ENCODE measurements at regions not wholly inside any gene's neighbourhood (a gene's known extent, or its start where the extent isn't known, plus 50 kb on each side); places are given as distances from the start of the nearest gene placed in this dataset.

GRCh38 chr2:4828682-4829374, 863.4 kb upstream of the SOX11 start:
- CTCF ChIA-PET, result no interaction called here
- Mint-ChIP-seq H3K27me3 (no peaks in the 10 kb centered on the region), H3K36me3 (no peaks in the 10 kb centered on the region), H3K4me1 (no peaks in the 10 kb centered on the region), H3K4me3 (no peak overlapping the region), H3K9me3 (ENCODE audit: low read depth) (peaks cover 5% of the 10 kb centered on the region), H3K27ac (no peak overlapping the region)
- DNase-seq (no peak), ATAC-seq (no peak)

DNA sequence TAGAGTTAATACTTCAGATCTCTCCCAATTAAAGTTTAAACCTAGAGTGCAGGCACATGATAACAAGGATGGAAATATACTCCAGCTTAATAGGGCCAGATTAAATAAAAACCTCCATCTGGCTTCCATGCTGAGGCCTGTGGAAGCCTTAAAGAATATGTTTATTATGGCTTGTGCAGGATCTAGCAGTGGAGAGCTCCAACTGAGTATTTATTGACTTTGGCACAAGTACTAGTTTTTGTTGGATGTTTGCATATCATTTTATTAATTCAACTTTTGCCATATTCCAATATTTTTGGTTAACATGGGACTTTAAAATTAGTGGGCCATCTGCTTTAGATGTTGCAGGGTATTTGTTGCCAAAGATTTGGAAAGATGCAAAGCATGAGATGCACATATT, 860.4 kb upstream of the SOX11 start:
- H3K9me3 Mint-ChIP-seq (ENCODE audit: low read depth), result peaks cover 5% of the 10 kb centered on the region
- CTCF ChIA-PET, result no interaction called here
- H3K27ac Mint-ChIP-seq, result no peak overlapping the region
- no peaks in the 10 kb centered on the region for H3K36me3 Mint-ChIP-seq
- DNase-seq (no peak), ATAC-seq (no peak)
- no peaks in the 10 kb centered on the region for H3K27me3 Mint-ChIP-seq
- no peak overlapping the region for H3K4me3 Mint-ChIP-seq
- no peaks in the 10 kb centered on the region for H3K4me1 Mint-ChIP-seq

DNA sequence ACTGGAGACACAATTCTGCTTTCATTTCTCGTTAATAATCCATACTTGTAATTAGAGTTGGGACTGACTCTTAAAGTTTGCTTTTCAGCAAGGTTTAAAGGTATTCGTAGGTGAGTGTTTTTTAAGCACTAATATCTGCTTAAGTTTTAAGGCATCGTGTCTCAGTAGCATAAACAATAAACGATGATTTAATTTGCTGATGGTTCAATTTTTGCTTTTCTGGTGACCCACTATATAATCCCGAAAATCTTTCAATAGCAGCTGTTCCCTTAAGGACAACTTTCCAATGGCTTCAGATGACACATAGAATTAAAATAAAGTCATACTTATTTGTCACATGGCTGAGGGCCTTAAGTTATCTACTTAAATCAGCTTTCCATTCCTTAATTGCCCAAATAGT, 859.5 kb upstream of the SOX11 start:
- Mint-ChIP-seq H3K4me1 (no peaks in the 10 kb centered on the region), H3K27ac (no peak overlapping the region), H3K27me3 (no peaks in the 10 kb centered on the region), H3K4me3 (no peak overlapping the region), H3K9me3 (ENCODE audit: low read depth) (peaks cover 5% of the 10 kb centered on the region), H3K36me3 (no peaks in the 10 kb centered on the region)
- DNase-seq (no peak), ATAC-seq (no peak)
- CTCF ChIA-PET, result no interaction called here

- H3K36me3 Mint-ChIP-seq, result no peaks in the 10 kb centered on the region
- no peak for DNase-seq
Measured at GRCh38 chr2:4838626-4839025, 853.6 kb upstream of the SOX11 start.

DNA sequence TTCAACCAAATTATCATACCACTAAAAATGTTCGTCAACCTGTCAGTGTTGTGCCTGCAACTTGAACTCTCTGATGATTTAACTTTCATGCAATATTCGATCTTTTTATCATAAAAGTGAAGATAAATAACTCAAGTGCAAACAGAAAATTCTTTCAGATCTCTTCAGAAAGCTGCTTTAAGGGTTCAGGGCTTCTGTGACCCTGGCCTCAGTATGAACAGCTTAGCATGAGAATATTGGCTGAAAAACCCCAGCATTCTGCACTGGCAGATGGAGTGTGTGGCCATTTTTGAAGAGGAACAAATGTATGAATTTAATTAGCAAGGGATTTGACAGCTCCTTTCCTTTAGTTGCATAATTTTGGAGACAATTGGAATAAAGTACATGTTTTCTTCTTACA, 851.4 kb upstream of the SOX11 start:
- Mint-ChIP-seq H3K4me3 (no peak overlapping the region), H3K27me3 (no peaks in the 10 kb centered on the region), H3K27ac (no peak overlapping the region), H3K9me3 (ENCODE audit: low read depth) (peaks cover 19% of the 10 kb centered on the region), H3K4me1 (no peaks in the 10 kb centered on the region), H3K36me3 (no peaks in the 10 kb centered on the region)
- CTCF ChIA-PET, result no interaction called here
- DNase-seq, result no peak
- no peak for ATAC-seq

More at GRCh38 chr2:4838626-4839025, 853.6 kb upstream of the SOX11 start:
- CTCF ChIA-PET, result no interaction called here
- Mint-ChIP-seq H3K9me3 (ENCODE audit: low read depth) (peaks cover 11% of the 10 kb centered on the region), H3K4me1 (no peaks in the 10 kb centered on the region), H3K27me3 (no peaks in the 10 kb centered on the region), H3K4me3 (no peak overlapping the region), H3K27ac (no peak overlapping the region)
- ATAC-seq, result no peak

DNA sequence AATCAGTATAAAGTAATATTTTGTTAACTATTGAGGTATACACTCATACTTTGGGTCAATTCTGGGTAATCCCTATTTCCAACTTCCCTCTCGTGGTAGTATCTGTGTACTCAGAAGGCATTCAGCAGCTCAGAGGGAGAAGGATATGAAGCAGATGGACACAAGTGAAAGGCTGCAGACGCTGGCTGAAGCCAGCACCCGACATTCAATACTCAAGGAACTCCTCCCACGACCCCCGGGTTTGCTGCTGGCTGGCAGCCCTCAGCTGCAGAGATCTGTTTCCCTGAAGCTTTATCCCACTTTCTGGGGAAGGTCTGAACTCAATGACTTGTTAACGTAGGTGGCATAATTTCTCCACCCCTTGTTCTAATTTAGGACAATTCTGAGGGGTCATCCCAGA, 847.3 kb upstream of the SOX11 start:
- no peaks in the 10 kb centered on the region for H3K4me1 Mint-ChIP-seq
- DNase-seq (no peak), ATAC-seq (no peak)
- no peaks in the 10 kb centered on the region for H3K27me3 Mint-ChIP-seq
- no peak overlapping the region for H3K4me3 Mint-ChIP-seq
- H3K27ac Mint-ChIP-seq, result no peak overlapping the region
- peaks cover 21% of the 10 kb centered on the region for H3K9me3 Mint-ChIP-seq (ENCODE audit: low read depth)
- H3K36me3 Mint-ChIP-seq, result no peaks in the 10 kb centered on the region
- CTCF ChIA-PET, result no interaction called here

DNA sequence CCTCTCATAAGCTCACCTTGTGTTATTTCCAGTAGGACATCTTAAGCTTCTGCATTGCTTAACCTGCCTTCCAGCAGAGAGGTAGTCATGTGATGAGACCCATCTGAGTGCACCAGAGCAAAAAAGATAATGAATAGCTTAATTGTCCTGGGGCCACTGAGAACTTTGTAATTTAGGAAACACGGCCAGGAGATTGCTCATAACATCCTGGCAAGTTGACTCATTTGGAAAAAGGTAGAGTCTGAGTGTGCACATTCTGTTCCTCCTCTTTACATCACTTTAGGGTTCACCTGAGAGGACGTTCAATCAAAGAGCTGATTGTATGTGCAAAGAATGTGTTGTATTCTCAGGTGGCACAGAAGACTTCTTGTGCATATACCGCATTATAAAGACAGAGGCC, 830.2 kb upstream of the SOX11 start:
- ATAC-seq (no peak), DNase-seq (no peak)
- Mint-ChIP-seq H3K4me3 (no peak overlapping the region), H3K27me3 (no peaks in the 10 kb centered on the region), H3K4me1 (no peaks in the 10 kb centered on the region), H3K27ac (no peak overlapping the region), H3K9me3 (ENCODE audit: low read depth) (no peaks in the 10 kb centered on the region), H3K36me3 (no peaks in the 10 kb centered on the region)
- CTCF ChIA-PET, result no interaction called here

GRCh38 chr2:4866198-4866597, 826.0 kb upstream of the SOX11 start:
- ATAC-seq (no peak), DNase-seq (no peak)
- Mint-ChIP-seq H3K27ac (no peak overlapping the region), H3K36me3 (no peaks in the 10 kb centered on the region), H3K4me3 (no peak overlapping the region), H3K9me3 (ENCODE audit: low read depth) (peaks cover 5% of the 10 kb centered on the region), H3K4me1 (no peaks in the 10 kb centered on the region), H3K27me3 (no peaks in the 10 kb centered on the region)
- CTCF ChIA-PET, result no interaction called here

DNA sequence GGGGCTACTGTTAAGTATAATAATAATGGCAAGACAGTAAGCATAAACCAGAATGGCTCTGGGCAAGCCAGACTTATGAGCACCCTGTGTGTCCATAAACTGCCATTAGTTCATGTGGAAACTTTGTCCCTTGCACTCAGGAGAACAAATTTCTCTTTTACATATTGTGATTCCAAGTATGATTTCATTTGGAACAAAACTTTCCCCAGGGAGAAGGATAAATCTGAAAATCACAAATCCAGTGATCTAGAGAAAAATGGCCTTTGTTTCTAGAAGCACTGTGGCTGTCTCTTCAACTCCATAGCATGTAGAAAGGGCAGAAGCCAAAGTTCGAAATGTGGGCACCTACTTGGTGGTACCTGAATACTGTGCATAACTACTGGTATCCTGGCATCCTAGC, 823.7 kb upstream of the SOX11 start:
- Mint-ChIP-seq H3K4me1 (no peaks in the 10 kb centered on the region), H3K36me3 (no peaks in the 10 kb centered on the region), H3K27me3 (no peaks in the 10 kb centered on the region), H3K27ac (no peak overlapping the region), H3K4me3 (no peak overlapping the region), H3K9me3 (ENCODE audit: low read depth) (peaks cover 5% of the 10 kb centered on the region)
- DNase-seq (no peak), ATAC-seq (no peak)
- CTCF ChIA-PET, result no interaction called here

DNA sequence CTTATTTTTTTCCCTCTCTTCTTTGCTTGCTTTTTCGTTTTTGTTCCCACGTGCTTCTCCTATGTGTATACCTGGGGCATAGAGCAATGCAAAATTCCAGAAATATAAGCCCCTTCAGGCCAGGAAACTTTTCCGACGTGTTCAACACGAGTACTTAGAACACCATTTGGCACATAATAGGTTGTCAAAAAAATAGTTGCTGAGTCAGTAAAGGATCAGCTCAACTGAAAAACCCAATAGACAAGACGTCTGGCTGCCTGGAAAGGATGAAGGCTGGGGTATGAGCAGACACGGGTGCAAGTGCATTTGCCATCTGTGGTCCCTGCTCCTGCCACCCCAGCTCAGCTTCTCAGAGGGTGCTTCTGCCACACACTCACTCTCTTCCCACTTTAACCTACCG, 823.0 kb upstream of the SOX11 start:
- H3K4me3 Mint-ChIP-seq, result no peak overlapping the region
- no peak for ATAC-seq
- no peaks in the 10 kb centered on the region for H3K36me3 Mint-ChIP-seq
- no peaks in the 10 kb centered on the region for H3K27me3 Mint-ChIP-seq
- no peaks in the 10 kb centered on the region for H3K4me1 Mint-ChIP-seq
- no peak for DNase-seq
- H3K9me3 Mint-ChIP-seq (ENCODE audit: low read depth), result peaks cover 7% of the 10 kb centered on the region
- H3K27ac Mint-ChIP-seq, result no peak overlapping the region
- CTCF ChIA-PET, result no interaction called here

DNA sequence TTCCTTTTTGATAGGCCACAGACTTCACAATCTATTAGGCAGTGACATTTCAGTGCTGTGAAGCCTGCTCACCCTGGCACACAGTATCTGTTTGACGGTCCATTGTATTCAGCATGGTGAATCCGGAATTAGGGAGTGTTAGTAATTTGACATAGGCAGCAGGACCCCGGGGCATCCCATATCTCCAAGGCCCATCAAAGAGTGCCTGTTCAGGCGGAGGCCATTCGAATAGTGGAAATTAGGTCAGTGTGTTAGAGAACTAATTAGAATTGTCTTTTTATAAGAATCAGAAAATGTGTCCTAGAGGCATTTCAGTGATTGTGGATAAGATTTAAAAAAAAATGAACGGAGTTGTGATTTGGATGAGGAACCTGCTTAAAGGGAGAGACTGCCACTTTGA, 818.8 kb upstream of the SOX11 start:
- H3K4me3 Mint-ChIP-seq, result no peak overlapping the region
- H3K27ac Mint-ChIP-seq, result no peak overlapping the region
- no peaks in the 10 kb centered on the region for H3K27me3 Mint-ChIP-seq
- H3K36me3 Mint-ChIP-seq, result no peaks in the 10 kb centered on the region
- H3K4me1 Mint-ChIP-seq, result no peaks in the 10 kb centered on the region
- ATAC-seq (no peak), DNase-seq (no peak)
- H3K9me3 Mint-ChIP-seq (ENCODE audit: low read depth), result peaks cover 14% of the 10 kb centered on the region
- CTCF ChIA-PET, result no interaction called here

GRCh38 chr2:4873876-4874593, 818.1 kb upstream of the SOX11 start:
- CTCF ChIA-PET, result interaction anchor here (1.0 kb wide), 1 partner anchor 16 kb away, joined by 3 read pairs; no protein-coding TSS in a partner anchor
- no peaks in the 10 kb centered on the region for H3K36me3 Mint-ChIP-seq
- no peaks in the 10 kb centered on the region for H3K27me3 Mint-ChIP-seq
- H3K9me3 Mint-ChIP-seq (ENCODE audit: low read depth), result peaks cover 13% of the 10 kb centered on the region
- DNase-seq (no peak), ATAC-seq (no peak)
- H3K4me1 Mint-ChIP-seq, result no peaks in the 10 kb centered on the region
- H3K27ac Mint-ChIP-seq, result no peak overlapping the region
- H3K4me3 Mint-ChIP-seq, result no peak overlapping the region

GRCh38 chr2:4882421-4882820, 809.8 kb upstream of the SOX11 start:
- Mint-ChIP-seq H3K27me3 (no peaks in the 10 kb centered on the region), H3K36me3 (no peaks in the 10 kb centered on the region), H3K9me3 (ENCODE audit: low read depth) (peaks cover 12% of the 10 kb centered on the region), H3K4me1 (no peaks in the 10 kb centered on the region), H3K4me3 (no peak overlapping the region), H3K27ac (no peak overlapping the region)
- CTCF ChIA-PET, result no interaction called here
- DNase-seq, result no peak
- no peak for ATAC-seq

GRCh38 chr2:4882941-4883340, 809.2 kb upstream of the SOX11 start:
- ATAC-seq (no peak), DNase-seq (no peak)
- Mint-ChIP-seq H3K27me3 (no peaks in the 10 kb centered on the region), H3K27ac (no peak overlapping the region), H3K4me3 (no peak overlapping the region), H3K4me1 (no peaks in the 10 kb centered on the region), H3K9me3 (ENCODE audit: low read depth) (peaks cover 11% of the 10 kb centered on the region), H3K36me3 (no peaks in the 10 kb centered on the region)
- CTCF ChIA-PET, result no interaction called here
